Stimulated activated CD8-positive, alpha-beta memory T cell treated with anti-CD3 and anti-CD28 coated beads, Interleukin-2, amount 100 ng/mL, for 48 hours (primary cell): ENCODE measurements at regions not wholly inside any gene's neighbourhood (a gene's known extent, or its start where the extent isn't known, plus 50 kb on each side); places are given as distances from the start of the nearest gene placed in this dataset.
"Not testable (repeated sequence)": the region's sequence is repeated elsewhere in the genome, so short reads cannot be mapped to it uniquely, and the experiment has no call there.

Experiments
- DNase-seq, 2 donors: peaks; one replicate each; pipeline ENCODE4 v3.0.0-alpha.2; 2020; ENCODE audit warnings: low read depth in 2 of 2

DNA sequence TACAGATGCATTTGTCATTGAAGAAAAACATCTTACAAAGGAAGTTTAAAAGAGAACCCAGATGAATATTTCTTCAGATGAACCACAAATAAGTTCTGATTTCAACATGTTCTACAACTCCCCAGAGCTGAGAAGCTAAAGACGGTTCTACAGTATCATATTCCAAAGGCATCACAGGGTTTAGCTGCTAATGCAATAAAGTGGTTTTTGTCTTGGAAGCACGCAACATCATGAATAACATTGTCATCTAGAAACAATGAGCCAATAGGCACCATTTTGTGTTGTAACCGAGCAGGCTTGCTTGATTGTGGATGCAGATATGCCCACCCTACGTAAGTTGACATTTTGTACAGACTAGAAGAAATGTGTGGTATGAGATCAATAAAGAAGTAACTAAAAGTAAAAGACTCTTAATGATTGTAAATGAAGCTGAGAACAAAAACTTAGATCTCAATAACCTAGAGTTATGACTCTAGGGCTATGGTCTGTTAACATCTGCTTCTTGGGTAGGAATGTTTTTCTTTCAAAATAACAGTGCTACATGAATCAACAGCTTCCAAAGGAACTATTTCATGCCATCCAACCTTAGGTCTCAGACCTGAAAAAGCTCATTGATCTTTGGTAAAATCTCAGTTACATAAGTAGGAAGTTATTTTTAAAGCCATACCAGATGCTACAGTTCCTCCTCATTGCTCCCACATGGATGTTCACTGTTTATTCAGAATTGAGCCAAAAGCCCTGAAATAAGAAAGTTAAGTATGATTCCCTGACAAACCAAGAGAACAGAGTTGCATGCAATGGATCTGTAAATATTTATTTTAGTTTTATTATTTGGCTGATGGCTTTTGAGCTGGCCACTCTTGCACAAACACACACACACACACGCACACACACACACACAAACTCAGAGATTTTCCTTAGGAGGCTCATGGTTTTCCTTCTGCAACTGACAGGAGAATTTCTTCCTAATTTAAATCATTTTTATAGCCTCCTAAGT, 118.7 kb upstream of the SLCO6A1 start:
- DNase-seq = no peak

- DNase-seq = no peak
Observed at GRCh38 chr5:102622262-102622661, 123.5 kb upstream of the SLCO6A1 start.

DNA sequence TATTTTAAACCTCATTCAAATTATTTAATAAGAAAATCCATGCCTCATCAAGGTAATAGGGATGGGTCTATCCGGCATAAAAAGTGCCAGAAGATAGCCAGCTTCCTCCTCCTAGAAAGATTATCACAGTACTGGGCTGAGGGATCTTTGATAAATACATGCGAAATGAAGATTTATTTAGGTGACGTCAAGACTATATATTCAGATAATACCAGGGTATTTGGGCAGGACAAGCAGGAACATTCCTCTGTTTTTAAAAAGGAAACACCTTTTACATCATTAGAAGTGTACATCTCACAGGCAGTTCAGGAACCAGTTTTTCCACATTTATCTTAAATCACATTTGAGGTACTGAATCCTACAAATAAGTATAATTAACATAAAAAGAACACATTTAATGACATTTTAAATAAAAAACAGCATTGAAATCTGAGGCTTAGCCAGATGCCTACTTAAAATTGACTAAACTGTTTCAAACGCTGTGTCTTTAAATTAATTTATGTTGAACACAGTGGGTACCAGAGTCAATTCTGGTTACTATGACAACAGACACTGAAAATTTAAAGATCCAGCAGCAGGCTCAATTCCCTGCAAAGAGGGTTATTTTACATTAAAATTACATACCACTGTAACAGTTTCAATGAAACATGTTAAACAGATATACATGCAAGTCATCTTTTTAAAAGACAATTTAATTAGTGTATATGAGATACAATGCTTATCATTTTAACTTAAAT, 124.7 kb upstream of the SLCO6A1 start:
- no peak for DNase-seq

GRCh38 chr5:102624405-102624804, 125.6 kb upstream of the SLCO6A1 start:
- DNase-seq = no peak

- no peak for DNase-seq
Observed at GRCh38 chr5:102625468-102625867, 126.7 kb upstream of the SLCO6A1 start.

GRCh38 chr5:102625928-102626327, 127.1 kb upstream of the SLCO6A1 start:
- DNase-seq = no peak

- DNase-seq = no peak
Observed at GRCh38 chr5:102627315-102627714, 127.8 kb upstream of the PAM start.

- DNase-seq = no peak
Observed at GRCh38 chr5:102628441-102629175, 126.5 kb upstream of the PAM start.

DNA sequence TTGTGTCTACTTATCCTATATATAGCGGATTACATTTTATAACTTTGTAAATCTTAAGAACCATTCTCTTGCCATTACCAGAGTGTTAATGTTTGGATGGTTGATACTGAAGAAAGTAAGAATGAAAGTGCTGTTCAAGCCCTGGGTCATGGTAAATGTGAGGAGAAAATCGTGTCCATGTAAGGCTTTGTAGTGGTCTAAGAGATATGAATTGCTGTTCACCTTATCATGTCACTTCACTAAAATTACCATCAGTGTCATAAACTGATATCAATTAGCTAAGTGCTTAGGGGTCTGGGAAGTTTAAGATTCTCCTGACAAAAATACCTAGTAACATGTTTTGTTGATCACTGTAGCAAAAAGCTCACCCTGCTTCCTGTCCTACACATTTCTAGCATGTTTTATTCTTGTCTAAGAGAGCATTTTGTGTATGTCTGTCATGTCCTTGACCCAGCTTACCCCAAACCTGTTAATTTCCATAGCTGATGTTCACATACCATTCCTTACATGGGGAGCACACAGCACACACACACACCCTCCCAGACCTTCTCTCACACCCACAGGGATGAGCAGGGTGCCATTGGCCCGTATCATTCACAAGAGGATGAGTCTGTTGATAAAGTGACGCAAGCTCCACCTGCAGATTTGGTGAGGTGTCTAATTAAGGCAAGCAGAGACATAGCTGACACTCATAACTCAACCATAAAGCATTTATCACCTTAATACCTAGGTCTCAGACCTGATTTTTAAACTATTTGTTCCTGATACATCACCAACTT, 125.1 kb upstream of the PAM start:
- DNase-seq = no peak

DNA sequence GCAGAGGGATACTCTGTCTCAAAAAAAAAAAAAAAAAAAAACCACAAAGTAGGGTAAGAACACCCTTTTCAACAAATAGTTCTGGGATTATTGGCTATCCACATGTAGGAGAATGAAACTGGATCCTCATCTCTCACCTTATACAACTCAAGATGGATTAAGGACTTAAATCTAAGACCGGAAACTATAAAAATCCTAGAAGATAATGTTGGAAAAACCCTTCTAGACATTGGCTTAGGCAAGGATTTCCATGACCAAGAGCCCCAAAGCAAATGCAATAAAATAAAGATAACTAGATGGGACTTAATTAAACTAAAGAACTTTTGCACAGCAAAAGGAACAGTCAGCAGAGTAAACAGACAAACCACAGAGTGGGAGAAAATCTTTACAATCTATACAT, 119.7 kb upstream of the PAM start:
- not testable (repeated sequence) for DNase-seq

GRCh38 chr5:102638316-102638715, 116.8 kb upstream of the PAM start:
- no peak for DNase-seq

- DNase-seq = no peak
Observed at GRCh38 chr5:102638912-102639652, 116.0 kb upstream of the PAM start.

DNA sequence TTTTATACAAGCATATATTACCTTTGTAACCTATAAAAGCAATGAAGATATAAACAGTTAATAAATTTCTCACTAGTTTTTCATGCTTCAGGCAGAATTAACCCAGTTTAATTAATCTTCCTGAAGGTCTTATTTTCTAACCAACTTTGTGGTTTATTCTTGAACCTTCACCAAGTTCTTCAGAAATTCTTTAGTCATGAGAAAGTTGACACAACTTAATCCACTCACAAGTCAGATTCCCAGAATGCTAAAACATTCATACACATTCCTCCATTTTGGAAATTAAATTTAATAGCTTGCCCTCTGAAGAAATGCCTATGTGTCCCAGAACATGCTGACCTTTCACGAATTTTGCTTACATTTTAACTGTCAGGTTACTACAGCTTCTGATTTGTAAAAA, 105.4 kb upstream of the PAM start:
- no peak for DNase-seq

GRCh38 chr5:102651466-102651865, 103.6 kb upstream of the PAM start:
- no peak for DNase-seq

DNA sequence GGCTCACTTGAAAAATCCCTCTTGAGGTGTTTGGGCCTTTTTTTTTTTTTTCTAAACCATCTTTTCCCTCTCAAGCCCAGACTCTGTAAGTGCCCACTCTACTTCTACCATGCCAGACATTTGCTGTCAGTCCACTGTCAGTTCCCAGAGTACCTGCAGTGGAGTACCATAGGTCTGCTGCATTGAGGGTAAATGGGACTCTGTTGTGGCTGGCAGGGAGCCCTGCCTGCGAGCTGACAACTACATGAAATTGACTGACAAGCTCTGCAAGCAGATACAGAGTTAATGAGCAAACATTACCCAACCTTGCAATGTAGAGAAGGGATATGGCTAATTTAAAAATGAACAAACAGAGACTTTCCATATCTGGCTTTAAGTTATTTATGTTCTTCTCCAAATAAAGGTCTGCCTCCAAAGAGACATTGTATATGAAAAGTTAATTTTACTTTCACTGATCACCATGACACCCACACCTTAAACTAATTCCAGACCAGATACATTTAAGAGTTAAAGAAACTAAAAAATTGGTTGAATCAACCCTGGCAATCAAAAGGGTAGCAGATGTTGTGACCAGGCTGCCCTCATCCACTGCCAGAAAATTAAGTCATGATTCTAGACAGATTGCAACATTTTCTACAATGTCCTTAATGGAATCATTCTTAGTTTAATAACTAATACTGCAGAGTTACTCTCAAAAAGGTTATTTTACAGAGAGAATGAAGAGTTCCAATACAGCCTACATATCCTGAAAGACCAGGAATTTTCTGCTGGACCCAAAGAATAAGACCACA, 100.4 kb upstream of the PAM start:
- DNase-seq = no peak

GRCh38 chr5:102659151-102659550, 96.0 kb upstream of the PAM start:
- no peak for DNase-seq

GRCh38 chr5:102660111-102660510, 95.0 kb upstream of the PAM start:
- DNase-seq = no peak

GRCh38 chr5:102663749-102664530, 91.2 kb upstream of the PAM start:
- no peak for DNase-seq
